UCSD-AML1 (cell line): ENCODE measurements at regions not wholly inside any gene's neighbourhood (a gene's known extent, or its start where the extent isn't known, plus 50 kb on each side); places are given as distances from the start of the nearest gene placed in this dataset.
"Not testable (repeated sequence)": the region's sequence is repeated elsewhere in the genome, so short reads cannot be mapped to it uniquely, and the experiment has no call there.

ENCODE experiments used
- DNase-seq: peaks from one replicate; lab custom pipeline; 2025; ENCODE audit not compliant: unreplicated experiment; lab: John Stamatoyannopoulos, UW

DNA sequence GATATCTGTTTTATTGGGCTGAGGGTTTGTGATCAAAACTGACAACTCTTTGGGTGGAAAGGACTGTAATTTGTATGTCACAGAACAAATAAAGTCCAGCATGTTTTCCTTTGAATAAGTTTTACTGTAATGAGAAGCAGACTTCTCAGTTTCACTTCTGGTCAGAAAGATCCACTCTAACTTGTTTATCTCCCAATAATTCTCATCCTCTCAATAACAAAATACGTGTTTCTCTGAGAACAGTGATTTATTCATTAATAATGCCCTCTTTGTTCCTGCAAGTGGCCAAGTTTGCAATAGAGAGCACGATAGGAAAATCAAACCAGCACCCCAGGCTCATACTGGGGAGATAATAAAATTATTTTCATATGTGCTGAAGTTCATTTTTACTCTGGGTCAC, 190.6 kb downstream of the CNTN3 start:
- DNase-seq = no peak

DNA sequence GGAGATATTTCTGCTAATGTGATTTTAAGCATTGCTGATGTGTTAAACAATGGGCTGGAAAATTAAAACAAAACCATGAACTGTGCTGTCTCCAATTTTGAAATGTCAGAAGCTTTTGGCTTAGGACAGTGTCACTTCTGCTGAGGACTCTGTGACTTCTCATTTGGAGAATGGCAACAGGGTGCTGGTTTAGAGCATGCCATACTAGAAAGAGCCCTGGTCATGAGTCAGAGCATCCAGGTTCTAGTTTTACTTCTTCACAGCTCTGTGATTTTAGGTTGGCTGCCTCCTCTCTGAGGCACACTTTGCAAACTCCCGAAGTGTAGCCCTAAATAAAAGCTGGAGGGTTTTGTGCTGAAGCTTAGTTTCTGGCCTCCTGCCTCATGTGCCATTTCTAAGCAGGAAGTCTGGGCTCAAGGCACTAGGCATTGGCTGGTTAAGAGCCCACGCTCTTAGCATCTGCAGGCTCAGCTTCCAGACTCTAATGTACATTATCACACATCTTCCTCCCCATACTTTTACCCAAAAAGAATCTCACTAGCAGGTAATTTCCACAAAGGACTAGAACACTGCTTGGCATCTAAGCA, 193.8 kb downstream of the CNTN3 start:
- no peak for DNase-seq

DNA sequence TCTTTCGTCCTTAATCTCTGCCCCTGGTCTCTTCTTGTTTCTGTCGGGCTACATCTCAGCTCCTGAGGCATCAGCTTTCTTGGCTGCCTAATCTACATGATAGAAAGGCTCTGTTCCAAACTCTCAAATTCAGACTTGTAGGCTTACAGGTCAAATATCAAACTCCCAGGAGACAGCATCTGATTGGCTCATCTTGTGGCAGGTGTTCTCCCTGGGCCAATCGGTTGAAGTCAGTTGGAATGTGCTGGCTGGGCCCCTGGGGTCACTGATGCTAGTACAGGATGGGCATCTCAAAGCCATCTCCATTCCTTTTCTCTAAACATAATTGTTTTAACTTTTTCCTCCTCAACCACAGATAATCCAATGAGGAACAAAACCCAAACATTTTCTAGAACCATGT, 198.7 kb downstream of the CNTN3 start:
- no peak for DNase-seq

DNA sequence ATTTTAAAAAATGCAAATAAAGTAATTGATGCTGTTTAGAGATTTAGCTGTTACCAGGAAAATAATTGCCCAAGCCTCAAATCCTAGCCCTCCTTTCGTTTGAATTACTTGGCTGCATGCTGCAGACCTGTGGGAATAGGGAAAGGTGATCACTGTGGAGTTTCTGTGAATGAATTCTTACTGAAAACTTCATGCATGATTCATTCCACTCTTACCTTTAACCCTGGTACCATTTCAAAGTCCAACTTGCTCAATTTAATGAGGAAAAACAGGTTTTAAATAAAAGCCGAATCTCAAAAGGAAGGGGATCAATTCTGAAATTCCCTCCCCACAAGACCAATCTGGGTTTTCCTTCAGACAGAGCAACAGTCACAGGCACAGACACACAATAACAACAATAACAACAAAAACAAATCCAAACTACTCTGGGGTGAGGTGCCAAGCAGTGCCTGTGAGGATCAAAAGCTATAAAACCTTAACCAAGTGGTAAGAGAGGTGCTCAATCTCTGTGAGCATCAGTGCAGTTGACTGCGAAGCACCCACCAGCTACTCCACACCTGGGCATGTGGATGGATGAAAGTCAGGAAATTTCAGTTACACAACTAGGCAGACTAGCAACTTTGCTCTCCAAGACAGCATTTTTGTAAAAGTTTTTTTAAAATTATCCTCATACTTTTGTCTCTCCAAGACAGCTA, 200.8 kb downstream of the CNTN3 start:
- DNase-seq = no peak

DNA sequence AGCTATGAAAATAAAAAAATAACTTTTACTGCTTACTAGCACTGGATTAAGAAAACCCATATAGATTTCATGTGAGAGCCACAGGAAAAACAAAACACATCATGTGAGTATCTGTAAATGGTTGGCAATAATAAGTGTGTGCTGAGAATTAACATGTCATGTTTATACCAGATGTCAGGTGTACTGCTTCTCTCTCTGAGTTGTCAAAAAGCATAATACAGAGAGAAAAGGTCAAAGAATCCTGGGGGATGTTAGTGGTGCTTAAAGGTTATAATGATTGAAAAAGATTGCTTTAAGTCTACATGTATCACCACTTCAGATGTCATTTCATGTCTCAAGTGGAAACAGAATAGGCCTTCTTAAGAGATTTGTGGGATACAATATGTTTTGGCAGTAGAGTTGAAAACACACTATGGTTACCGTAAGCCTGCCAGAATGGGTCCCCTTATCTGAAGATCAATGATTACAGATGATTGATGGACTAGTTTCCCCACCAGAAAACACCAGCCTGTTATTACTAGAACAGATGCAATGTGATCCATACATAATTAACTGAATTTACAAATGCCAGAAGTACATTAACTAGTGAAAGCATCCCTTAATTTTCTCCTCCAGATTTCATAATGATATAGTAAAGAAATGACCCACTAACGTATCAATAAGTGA, 204.1 kb downstream of the CNTN3 start:
- DNase-seq = no peak

DNA sequence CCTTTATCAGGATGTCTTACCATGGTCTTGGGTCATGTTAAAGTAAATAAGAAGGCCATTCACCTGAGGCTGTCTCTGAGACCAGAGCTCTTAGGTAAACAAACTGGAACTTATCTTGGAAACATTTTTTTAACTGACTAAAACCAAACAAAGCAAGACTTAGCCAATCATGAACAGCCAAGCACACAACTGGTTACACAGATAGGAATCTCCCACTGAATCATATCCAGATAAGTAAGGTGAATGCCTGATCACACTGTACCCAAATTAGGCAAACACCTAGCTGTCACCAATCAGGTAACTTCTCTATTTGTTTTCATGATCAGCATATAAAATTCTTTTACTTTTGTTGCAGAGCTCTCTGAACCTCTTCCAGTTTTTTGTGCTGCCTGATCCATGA, 205.4 kb downstream of the CNTN3 start:
- DNase-seq = no peak

DNA sequence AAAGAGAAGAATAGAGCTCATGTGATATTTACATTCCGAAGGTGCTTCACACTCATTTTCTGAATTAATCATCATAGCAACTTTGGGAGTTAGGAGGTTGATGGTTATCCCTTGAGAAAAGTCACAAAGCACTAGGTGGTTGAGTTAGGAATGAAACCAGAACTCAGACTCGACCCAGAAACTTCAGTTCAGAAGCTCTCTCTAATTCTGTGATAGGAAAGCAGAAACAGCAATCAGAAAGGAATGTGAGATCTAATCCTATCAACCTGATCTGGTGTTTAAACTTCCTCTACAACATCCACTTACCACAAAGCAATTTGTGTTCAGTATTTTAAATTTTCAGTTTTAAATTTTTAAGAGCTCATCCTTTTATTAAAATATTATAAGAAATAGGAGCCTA, 211.2 kb downstream of the CNTN3 start:
- DNase-seq = no peak

DNA sequence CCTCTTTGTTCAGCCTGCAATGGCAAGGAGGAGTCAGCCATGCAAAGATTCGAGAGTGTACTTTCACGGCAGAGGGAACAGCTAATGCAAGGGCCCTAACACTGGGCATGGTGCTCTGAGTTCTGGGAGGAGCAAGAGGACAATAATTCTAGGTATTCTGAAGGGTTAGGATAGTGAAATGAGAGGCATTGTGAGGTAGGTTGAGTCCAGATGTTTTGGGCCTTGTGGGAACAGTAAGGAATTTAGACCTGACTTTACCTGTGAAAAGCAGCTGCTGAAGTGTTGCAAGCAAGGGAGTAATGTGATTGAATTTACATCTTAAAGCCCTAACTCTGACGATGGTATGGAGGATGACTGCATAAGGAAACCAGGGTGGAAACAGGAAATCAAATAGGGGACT, 211.6 kb downstream of the CNTN3 start:
- no peak for DNase-seq

DNA sequence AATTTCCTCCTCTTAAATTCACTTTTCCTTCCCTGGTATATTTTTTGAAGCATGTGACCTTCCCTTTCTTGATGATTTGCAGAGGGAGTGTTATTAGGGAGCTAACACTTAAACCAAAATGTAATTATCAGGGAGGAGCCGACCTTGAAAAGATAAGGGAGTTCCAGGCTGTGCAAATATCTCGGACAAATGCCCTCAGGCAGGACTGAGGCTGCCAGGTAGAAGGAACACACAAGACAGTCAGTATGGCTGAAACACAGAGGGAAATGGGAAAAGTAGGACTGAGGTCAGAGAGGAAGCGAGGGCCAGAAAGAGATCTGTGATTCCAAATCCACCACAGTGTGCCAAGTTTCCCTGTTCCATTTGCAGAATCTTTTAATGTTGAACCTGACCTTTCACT, 221.0 kb downstream of the CNTN3 start:
- DNase-seq = no peak

DNA sequence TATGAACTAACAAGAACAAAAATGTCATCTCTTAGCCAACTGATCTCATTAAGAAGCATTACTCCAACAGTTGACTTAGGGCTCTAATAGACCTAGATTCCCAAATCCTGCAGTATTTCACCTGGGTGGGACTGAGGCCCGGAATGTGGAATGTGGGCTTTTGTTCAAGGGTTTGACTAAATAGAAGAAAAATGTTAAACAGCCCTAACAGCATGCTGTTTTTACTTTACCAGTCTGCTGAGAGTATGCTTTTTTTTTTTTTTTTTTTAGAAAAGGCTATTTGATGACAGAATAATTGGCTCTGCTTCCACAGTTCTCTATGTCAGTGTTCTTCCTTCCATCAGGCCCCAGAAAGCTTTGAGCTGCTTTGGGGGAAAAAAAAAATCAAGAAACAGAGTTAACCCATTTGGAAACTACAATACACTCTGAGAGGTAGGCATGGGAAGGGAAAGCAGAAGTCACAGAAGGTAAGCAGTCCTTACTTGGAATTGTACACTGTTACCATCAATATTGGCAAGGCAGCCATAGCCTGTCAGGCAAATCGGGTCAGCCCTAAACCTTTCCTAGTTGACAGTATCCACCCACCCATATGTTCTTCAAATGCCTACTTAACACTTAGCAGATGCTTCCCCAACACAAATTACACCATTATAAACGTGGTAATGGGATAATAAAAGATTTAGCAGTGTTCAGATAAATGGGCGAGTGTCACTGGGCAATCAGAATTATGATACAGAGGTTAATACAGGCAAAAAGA, 224.2 kb downstream of the CNTN3 start:
- DNase-seq = no peak

DNA sequence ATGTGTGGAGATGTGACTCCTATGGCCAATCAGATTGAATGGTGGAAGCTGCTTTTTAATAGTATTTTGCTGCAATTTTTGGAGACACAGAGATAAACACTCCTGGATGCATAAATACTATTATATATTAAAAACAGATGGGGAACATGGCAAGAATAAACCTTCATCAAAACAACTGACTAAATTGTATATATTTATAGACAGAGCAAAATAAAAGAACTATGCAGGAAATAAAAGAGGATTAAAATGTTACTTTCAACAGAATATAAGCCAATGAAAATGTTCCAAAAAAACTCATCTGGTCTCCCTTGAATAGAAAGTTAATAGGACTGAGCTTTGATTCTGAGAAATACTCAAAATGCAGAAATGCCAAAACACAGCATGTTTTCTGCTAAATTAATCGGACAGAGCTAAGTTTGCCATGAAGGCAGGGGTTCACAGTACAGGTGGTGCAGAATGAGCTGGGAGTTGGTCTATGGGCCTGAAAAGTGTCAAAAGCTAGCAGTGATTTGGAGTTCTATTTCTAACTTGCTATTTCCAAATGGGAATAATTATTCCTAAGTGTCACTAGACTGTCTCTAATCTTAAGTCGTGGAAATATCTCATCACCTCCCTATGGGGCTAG, 227.2 kb downstream of the CNTN3 start:
- DNase-seq = no peak

DNA sequence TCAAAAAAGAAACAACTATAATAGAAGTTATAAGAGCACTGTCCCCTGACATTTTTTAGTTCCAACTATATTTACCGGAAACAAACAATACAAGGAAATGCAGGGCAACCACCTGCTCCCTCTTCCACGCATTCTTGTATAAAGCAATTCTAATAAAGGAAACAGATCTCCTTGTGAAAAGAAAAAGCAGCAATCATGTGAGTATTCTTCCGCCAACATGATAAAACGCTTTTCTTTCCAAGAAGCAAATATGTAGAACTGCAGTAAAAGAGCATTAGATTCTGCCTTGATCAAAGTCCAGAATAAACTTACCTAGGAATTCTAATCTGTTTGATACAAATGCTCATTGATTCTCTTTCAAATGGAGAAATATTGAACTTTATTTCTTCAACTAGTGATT, 230.3 kb downstream of the CNTN3 start:
- DNase-seq = no peak

DNA sequence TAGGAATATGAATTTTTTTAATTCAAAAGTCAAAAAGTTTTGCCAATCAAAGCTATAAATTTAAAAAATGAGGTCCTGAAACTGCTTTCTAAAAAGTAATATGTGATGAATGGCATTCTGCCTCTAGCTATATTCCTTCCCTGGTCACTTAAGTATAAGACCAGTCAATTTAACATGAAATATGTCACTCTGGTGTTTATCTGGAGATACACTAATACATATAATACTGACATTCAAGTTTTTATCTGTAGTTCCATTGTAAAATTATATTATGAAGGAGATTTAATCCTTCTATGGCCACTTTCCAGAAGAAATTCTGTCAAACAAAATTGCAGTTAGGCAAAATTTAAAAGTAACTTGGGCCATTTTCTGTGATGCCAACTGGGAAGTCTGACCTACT, 236.8 kb downstream of the CNTN3 start:
- no peak for DNase-seq

DNA sequence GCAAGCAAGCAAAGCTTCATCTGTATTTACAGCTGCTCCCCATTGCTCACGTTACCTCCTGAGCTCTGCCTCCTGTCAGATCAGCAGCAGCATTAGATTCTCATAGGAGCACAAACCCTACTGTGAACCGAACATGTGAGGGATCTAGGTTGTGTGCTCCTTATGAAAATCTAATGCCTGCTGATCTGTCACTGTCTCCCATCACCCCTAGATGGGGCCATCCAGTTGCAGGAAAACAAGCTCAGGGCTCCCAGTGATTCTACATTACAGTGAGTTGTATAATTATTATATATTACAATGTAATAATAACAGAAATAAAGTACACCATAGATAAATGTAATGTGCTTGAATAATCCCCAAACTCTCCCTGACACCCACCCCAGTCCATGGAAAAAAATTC, 238.1 kb downstream of the CNTN3 start:
- DNase-seq = not testable (repeated sequence)

DNA sequence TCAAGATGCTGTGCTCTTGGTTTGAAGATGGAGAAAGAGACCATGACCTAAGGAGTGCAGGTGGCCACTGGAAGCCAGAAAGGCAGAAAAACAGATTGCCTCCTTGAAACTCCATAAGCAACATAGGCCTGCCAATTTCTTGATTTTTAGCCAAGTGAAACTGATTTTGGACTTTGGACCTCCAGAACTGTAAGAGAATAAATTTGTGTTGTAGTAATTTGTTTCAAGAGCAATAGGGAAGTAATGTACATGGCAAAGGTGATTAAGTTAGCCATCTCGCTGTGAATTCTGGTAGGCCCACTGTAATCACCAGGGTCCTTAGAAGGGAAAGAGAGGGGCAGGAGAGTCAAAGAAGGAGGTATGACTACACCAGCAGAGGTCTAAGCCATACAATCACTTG, 238.8 kb downstream of the CNTN3 start:
- no peak for DNase-seq

DNA sequence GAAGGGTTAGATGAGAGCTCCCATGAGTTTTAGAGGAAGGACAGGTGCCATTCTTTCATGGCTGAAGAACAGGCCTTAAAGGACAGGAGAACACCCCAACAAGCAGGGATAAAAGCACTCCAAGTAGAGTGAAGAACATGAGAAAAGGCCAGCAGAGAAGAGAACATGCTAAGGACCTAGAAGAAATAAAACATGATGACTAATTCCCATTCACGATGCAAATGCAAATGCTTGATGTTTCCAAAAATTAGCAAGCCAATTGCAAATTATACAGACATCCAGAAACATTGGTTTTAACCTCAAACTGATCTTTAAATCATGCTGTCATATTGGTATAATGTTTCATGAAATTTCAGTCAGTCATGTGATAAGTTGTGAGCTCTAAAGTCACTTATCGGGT, 241.7 kb downstream of the CNTN3 start:
- DNase-seq = no peak

DNA sequence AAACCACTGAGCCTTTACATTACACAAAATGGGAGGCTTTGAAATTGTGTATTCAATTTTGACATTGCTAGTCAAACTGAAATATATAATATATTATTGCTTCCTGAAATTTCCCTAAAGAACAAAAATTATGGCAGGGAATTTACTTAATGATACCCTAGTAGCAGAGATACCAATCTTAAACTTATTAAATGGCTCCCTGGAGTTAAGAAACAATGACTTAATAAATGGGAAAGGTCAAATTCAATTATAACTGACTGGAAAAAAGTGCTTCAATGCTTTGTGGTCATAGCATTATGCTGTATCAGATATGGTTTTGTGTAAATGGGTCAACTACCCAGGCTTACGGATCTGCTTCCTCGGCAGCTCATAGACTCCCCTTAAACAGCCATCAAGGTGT, 244.1 kb downstream of the CNTN3 start:
- DNase-seq = no peak

DNA sequence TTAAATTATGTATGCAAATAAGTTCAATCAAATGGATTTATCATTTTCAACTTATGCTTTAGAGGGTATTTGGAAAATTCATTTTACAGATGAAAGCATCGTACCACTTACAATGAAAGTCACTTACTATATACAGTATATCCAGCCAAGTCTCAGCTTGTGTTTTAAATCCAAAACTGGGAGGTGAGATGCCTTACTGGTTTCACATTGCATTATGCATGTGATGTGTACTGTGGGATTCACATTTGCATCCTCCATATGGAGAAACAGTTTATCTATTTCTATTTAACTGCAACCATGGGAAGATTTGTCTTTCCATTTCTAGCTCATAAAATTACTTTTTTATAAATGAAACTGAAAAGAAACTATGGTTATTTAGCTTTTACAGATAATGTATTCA, 248.1 kb downstream of the CNTN3 start:
- DNase-seq = no peak

DNA sequence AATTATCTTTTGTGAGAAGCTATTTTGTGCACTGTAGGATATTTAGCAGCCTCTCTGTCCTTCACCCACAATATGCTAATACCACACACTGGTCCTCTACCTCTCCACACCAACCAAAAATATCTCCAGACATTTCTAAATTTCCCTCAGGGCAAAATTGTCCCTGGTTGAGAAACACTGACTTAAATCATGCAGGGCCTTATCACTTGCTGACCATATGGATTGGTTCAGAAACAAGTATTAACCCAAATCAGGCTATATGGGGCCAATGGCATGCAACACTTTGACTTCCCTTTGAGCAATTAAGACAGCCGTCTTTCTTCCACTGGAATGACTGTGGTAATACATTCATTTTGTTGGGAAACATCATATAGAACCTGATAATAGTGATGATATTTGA, 251.1 kb downstream of the CNTN3 start:
- no peak for DNase-seq

DNA sequence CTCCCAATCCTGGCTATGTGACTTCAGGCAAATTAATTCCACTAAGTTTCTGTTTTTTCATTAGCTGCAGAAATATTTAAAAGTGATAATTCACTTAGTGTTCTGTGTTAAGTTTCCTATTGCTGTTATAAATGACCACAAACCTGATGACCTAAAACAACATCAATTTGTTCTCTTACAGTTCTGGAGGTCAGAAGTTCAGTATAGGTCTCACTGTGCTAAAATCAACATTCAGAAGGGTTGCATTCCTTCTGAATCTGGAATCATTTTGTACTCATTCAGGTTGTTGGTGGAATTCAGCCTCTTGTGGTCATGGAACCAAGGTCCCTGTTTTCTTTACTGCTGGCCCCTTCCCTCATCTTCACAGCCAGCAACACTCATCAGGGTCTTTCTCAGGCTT, 254.1 kb downstream of the CNTN3 start:
- no peak for DNase-seq

DNA sequence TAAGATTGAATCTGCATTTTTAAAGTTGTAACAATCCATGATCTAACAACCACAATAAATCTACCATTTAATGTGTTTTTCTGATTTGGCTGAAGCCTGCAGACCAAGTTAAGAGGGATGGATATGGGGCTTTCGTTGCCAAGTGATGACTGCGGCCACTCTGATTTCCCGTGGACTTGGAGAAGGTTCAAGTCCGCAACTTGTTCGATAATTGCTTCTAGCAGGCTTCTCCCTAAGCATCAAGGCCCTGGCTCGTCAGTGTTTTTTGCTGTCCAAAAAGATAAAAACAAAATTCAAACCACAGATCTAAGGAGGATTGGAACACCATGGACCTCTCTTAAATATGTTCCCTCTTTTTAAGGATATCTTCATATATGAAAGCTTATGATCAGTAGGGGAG, 256.6 kb downstream of the CNTN3 start:
- no peak for DNase-seq

DNA sequence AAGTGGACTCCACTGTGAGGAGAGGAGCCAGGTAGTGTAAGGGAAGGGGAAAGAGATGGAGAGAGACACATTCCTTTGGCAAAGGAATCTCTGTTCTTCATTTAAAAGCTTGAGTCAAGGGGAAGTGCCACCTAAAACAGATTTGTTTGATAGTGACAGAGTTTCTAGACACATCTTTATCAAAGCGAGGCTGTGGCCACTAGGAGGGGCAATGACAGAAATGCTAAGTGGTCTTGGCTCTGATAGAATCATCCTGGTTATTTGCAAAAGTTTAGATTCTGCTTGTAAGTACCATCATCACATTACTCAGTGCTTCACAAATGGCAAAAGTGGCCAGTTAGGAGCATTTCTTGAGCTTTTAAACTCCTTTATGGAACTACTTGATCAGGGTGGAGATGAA, 261.4 kb downstream of the CNTN3 start:
- no peak for DNase-seq
